Prostate gland (tissue), 2 donors: ENCODE measurements at regions not wholly inside any gene's neighbourhood (a gene's known extent, or its start where the extent isn't known, plus 50 kb on each side); places are given as distances from the start of the nearest gene placed in this dataset.

ENCODE experiments used
- DNase-seq: peaks from one replicate; pipeline ENCODE4 v3.0.0-alpha.2; 2019; ENCODE audit warnings: low spot score
- H3K27ac ChIP-seq, 2 donors: fragments of 200-600 bp; sonication (generic); 2 replicates each; pipeline ENCODE4 v1.5.1; 2017 to 2019
- H3K27me3 ChIP-seq: fragments of 200-600 bp; sonication (generic); replicated peaks from 2 replicates; pipeline ENCODE4 v1.5.1; 2019; ENCODE audit not compliant: insufficient read depth
- H3K36me3 ChIP-seq, 2 donors: fragments of 200-600 bp; sonication (generic); 1 replicate in 1 of 2; 2 replicates in 1 of 2; pipeline versions ENCODE4 v1.5.1 to v1.8.1; 2017 to 2019
- H3K4me1 ChIP-seq: fragments of 200-600 bp; sonication (generic); replicated peaks from 2 replicates; pipeline ENCODE4 v1.5.1; 2019
- H3K4me3 ChIP-seq, 2 donors: fragments of 200-600 bp; sonication (generic); 2 replicates each; pipeline ENCODE4 v1.5.1; 2017 to 2019
- H3K9me3 ChIP-seq: fragments of 200-600 bp; sonication (generic); 2 replicates; pipeline ENCODE4 v1.5.1; 2017
- POLR2A ChIP-seq: fragments of 450-650 bp; IDR thresholded peaks from one replicate; pipeline ENCODE4 v1.6.1; 2016; ENCODE audit warnings: antibody characterized with exemption, mild to moderate bottlenecking
- POLR2AphosphoS5 ChIP-seq: sonication (generic); formaldehyde crosslinking; IDR thresholded peaks from one replicate; pipeline ENCODE4 v1.6.1; 2017; ENCODE audit warnings: antibody characterized with exemption
- WGBS: methylation state at CpG from one replicate; pipeline ENCODE4 v1.1.5; 2018; 5-methylcytosine and 5-hydroxymethylcytosine counted together
- intact Hi-C: fragments of 100-400 bp; cut with DNase I; formaldehyde crosslinking; loops from one replicate; pipeline ENCODE4 v1.14.2; 2022
- TF ChIP-seq, protein P1 (sequence below), 4 experiments: fragments of 200-600 bp in 2 of 4; fragments of 450-650 bp in 2 of 4; sonication (generic) in 2 of 4; IDR thresholded peaks; 1 replicate in 3 of 4; 2 replicates in 1 of 4; pipeline ENCODE4 v1.5.1; 2016 to 2019; ENCODE audit warnings: antibody characterized with exemption in 4 of 4, mild to moderate bottlenecking in 2 of 4, moderate library complexity in 2 of 4

DNA sequence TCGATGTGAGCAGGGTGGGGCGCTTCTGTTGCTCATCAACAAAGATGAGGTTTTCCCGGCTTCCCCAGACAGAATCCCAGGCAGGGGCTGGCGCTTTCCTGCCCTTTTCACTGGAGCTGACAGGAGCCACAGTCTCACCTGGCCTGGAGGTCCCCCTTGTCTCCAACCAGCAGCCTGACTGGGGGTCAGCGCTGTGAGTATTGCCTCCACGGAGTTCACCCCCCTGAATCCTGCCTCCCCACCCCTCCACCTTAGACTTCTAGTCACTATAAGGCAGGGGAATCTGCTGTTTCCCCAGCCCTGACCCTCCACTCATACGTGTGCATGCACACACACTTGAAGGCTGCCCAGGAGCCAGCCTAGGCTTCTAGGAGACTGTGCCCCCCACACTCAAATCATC is 58.8 kb upstream of the LYVE1 start:
- H3K36me3 ChIP-seq, result no peaks in the 10 kb centered on the region
- no peaks in the 10 kb centered on the region for H3K27me3 ChIP-seq
- H3K9me3 ChIP-seq, result no peaks in the 10 kb centered on the region
- no peaks in the 10 kb centered on the region for H3K4me1 ChIP-seq
- no peak for DNase-seq
- intact Hi-C loops, result loop anchor here (10.0 kb wide), 2 partner anchors 108 to 222 kb away; no protein-coding TSS in a partner anchor
- no peak overlapping the region for H3K4me3 ChIP-seq
- WGBS, result 94% methylated on average over 6 of the region's 7 CpGs
- no peak overlapping the region for H3K27ac ChIP-seq
- TF ChIP-seq, protein P1, sequence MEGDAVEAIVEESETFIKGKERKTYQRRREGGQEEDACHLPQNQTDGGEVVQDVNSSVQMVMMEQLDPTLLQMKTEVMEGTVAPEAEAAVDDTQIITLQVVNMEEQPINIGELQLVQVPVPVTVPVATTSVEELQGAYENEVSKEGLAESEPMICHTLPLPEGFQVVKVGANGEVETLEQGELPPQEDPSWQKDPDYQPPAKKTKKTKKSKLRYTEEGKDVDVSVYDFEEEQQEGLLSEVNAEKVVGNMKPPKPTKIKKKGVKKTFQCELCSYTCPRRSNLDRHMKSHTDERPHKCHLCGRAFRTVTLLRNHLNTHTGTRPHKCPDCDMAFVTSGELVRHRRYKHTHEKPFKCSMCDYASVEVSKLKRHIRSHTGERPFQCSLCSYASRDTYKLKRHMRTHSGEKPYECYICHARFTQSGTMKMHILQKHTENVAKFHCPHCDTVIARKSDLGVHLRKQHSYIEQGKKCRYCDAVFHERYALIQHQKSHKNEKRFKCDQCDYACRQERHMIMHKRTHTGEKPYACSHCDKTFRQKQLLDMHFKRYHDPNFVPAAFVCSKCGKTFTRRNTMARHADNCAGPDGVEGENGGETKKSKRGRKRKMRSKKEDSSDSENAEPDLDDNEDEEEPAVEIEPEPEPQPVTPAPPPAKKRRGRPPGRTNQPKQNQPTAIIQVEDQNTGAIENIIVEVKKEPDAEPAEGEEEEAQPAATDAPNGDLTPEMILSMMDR (IDR thresholded peaks at IDR 0.05), result no peak

DNA sequence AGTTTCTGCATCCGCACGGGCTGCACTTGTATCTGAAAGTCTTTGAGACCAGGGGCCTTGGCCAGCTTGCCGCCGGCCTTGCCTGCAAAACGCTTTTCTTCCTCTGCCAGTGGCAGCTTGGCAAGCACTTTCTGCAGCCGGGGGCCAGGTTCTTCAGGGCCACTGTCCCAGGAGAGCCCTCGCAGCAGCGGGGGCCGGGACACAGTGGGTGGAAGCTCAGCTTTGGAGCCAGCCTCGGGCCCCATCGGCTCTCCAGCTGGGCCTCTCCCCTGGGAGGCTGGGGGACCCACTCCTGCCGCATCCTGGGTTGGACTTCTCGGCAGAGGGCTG is 57.5 kb upstream of the LYVE1 start:
- TF ChIP-seq POLR2A (no peak), POLR2AphosphoS5 (no peak)
- TF ChIP-seq, protein P1 (IDR thresholded peaks at IDR 0.05), result no peak
- peak overlapping the region; percentile 31 to 48 for H3K27ac ChIP-seq
- intact Hi-C loops, result loop anchor here (10.0 kb wide), 2 partner anchors 109 to 221 kb away; no protein-coding TSS in a partner anchor
- no peaks in the 10 kb centered on the region for H3K36me3 ChIP-seq
- no peak for DNase-seq
- H3K9me3 ChIP-seq, result no peaks in the 10 kb centered on the region
- no peaks in the 10 kb centered on the region for H3K27me3 ChIP-seq
- WGBS, result 71% methylated on average over 11 of the region's 13 CpGs
- H3K4me3 ChIP-seq, result no peak overlapping the region
- H3K4me1 ChIP-seq, result no peaks in the 10 kb centered on the region

DNA sequence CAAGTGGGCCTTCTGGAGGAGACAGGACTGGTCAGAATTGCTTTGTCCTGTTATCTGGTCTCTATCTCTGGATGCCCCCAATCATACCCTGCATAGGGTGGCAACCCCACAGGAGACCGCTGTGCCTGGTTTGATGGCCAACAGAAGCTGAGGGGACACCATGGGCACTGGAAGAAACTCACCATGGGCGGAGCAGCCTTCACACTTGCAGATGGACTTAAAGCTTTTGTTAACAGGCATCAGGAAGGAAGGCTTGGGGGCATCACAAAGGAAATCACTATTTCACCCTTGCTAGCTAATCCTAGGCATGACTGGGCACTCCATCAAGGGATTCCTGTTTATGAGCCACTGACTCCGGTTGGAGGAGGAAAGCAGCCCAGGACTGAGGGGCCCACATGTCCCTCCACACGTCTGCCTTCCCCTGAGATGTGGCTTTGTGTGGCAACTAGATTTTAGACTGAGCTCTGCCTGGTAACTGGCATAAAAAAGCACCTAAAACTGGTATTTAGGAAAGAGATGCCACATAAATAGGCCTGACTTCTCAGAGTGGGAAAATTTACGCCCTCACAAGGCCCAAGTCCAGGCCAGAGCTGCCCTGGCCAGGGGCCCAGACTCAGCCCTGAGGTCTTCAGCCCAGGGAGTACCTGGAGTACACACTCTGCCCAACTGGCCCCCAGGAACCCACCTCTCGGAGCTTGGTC is 57.0 kb upstream of the LYVE1 start:
- Histone ChIP-seq H3K4me3 (no peak overlapping the region), H3K27ac (peak overlapping the region; percentile 31 to 48), H3K27me3 (no peaks in the 10 kb centered on the region), H3K4me1 (no peaks in the 10 kb centered on the region), H3K36me3 (no peaks in the 10 kb centered on the region), H3K9me3 (no peaks in the 10 kb centered on the region)
- no peak for DNase-seq
- TF ChIP-seq POLR2A (no peak), POLR2AphosphoS5 (no peak)
- TF ChIP-seq, protein P1 (IDR thresholded peaks at IDR 0.05), result no peak
- intact Hi-C loops, result loop anchor here (10.0 kb wide), 2 partner anchors 109 to 221 kb away; no protein-coding TSS in a partner anchor
- WGBS, result 73% methylated on average over 6 of the region's 6 CpGs

DNA sequence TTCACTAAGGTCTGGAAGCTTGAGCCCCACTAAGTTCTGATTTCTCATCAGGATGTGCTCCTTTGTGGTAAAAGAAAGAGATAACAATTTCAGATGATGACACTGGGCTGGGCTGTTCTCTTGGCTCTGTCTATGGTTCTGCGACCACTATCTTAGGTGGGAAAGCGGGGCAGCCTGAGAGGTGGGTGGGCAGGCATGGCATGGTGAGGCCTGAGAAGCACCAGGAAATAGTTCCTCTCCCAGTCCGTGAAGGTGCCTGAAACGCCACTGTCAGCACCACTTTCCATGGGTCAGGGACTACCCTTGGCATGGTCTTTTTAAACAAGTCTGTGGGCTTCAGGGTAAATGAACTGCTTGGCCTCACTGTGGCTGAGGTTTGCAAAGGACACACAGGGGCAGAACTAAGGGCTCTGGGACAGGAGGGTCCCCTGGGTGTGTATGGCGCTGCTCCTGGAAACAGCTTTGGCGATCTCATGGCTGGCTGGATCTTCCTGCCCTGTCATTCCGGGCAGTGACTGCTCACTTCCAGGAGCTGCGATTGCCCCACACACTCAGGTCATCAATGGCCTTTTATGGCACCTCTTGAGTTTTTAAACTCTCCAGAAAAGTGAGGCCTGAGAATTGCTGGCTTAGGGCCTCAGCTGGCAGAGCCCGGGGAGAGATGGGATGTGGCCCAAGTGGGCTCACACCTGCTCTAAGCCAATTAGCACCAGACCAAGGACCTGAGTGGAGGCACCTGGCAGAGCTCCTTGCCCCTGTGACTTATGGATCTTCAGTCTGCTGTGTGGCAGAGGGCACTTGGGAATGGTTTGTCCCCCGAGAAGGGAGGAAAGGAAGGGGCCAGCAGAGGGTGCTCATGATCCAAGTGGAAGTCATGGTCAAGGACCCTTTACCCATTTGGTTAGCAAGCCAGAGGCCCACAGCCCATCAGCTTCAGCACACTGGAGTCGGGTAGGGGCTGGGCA is 55.6 kb upstream of the LYVE1 start:
- TF ChIP-seq POLR2AphosphoS5 (no peak), POLR2A (no peak)
- TF ChIP-seq, protein P1 (IDR thresholded peaks at IDR 0.05), result peak in 3 of 4 experiments; percentile 36 to 53 (median 46)
- no peaks in the 10 kb centered on the region for H3K4me1 ChIP-seq
- H3K27me3 ChIP-seq, result no peaks in the 10 kb centered on the region
- DNase-seq, result no peak
- no peaks in the 10 kb centered on the region for H3K9me3 ChIP-seq
- H3K4me3 ChIP-seq, result no peak overlapping the region
- peak overlapping the region; percentile 16 to 31 for H3K27ac ChIP-seq
- H3K36me3 ChIP-seq, result no peaks in the 10 kb centered on the region
- 62% methylated on average over 11 of the region's 11 CpGs for WGBS
- intact Hi-C loops, result loop anchor here (10.0 kb wide), 2 partner anchors 111 to 219 kb away; no protein-coding TSS in a partner anchor
